SK-N-SH (cell line): ENCODE measurements at regions not wholly inside any gene's neighbourhood (a gene's known extent, or its start where the extent isn't known, plus 50 kb on each side); places are given as distances from the start of the nearest gene placed in this dataset.
"Not testable (repeated sequence)": the region's sequence is repeated elsewhere in the genome, so short reads cannot be mapped to it uniquely, and the experiment has no call there.

Experiments
- CTCF ChIA-PET: fragments of 300-600, 350-600 bp; formaldehyde crosslinking; extraction: SDS; loops from one replicate; lab custom pipeline; 2021; lab: Yijun Ruan, JAX
- POLR2A ChIA-PET: fragments of 350-600 bp; sonication (Branson Sonifier 250); formaldehyde crosslinking; extraction: SDS; loops from one replicate; lab custom pipeline; 2020; ENCODE audit warnings: antibody characterized with exemption, inconsistent platforms; lab: Yijun Ruan, JAX
- DNase-seq: peaks from one replicate; pipeline ENCODE4 v3.0.0; 2012
- H2AFZ ChIP-seq: fragments of 200-600 bp; sonication (generic); 2 replicates; pipeline ENCODE4 v1.8.1; 2016; ENCODE audit warnings: antibody characterized with exemption, mild to moderate bottlenecking, low read depth
- H3F3A ChIP-seq: fragments of 200-600 bp; sonication (generic); replicated peaks from 2 replicates; pipeline ENCODE3; 2016; ENCODE audit warnings: antibody characterized with exemption, mild to moderate bottlenecking; ENCODE audit not compliant: insufficient read depth
- H3K27ac ChIP-seq, 2 experiments: fragments of 200-500 bp in 1 of 2; fragments of 200-600 bp in 1 of 2; sonication (Bioruptor generic) in 1 of 2; sonication (generic), shearing (Covaris generic) in 1 of 2; 2 replicates each; pipeline versions ENCODE4 v1.5.1 to v1.6.1; 2014 to 2016; ENCODE audit warnings: low read depth in 2 of 2, inconsistent platforms in 1 of 2, low read length in 1 of 2, mild to moderate bottlenecking in 1 of 2, mixed read lengths in 1 of 2
- H3K27me3 ChIP-seq: fragments of 200-600 bp; sonication (generic), shearing (Covaris generic); 2 replicates; pipeline ENCODE4 v1.6.1; 2016; ENCODE audit warnings: mixed run types; ENCODE audit not compliant: insufficient read depth
- H3K36me3 ChIP-seq, 2 experiments: fragments of 200-500 bp in 1 of 2; fragments of 200-600 bp in 1 of 2; sonication (Bioruptor generic) in 1 of 2; sonication (generic) in 1 of 2; replicated peaks in 1 of 2; 2 replicates each; pipeline versions ENCODE3 to v1.5.1; 2014 to 2016; ENCODE audit warnings: low read length in 1 of 2, mild to moderate bottlenecking in 1 of 2; ENCODE audit not compliant: insufficient read depth in 2 of 2, control insufficient read depth in 1 of 2
- H3K4me1 ChIP-seq, 2 experiments: fragments of 200-500 bp in 1 of 2; fragments of 200-600 bp in 1 of 2; sonication (Bioruptor generic) in 1 of 2; sonication (generic), shearing (Covaris generic) in 1 of 2; 2 replicates each; pipeline versions ENCODE4 v1.5.1 to v1.6.1; 2014 to 2016; ENCODE audit warnings: low read depth in 1 of 2, low read length in 1 of 2, mixed run types in 1 of 2; ENCODE audit not compliant: insufficient read depth in 2 of 2, control insufficient read depth in 1 of 2
- H3K4me2 ChIP-seq: fragments of 200-600 bp; sonication (generic), shearing (Covaris generic); 2 replicates; pipeline ENCODE4 v1.6.1; 2017; ENCODE audit warnings: mixed run types
- H3K4me3 ChIP-seq, 2 experiments: fragments of 200-500 bp in 1 of 2; fragments of 200-600 bp in 1 of 2; sonication (Bioruptor generic) in 1 of 2; sonication (generic), shearing (Covaris generic) in 1 of 2; 2 replicates each; pipeline versions ENCODE4 v1.5.1 to v1.8.1; 2014 to 2016; ENCODE audit warnings: low read depth in 2 of 2, inconsistent platforms in 1 of 2, low read length in 1 of 2, mild to moderate bottlenecking in 1 of 2, mixed read lengths in 1 of 2, moderate library complexity in 1 of 2
- H3K79me2 ChIP-seq: fragments of 200-600 bp; sonication (generic); 2 replicates; pipeline ENCODE4 v1.8.1; 2017; ENCODE audit warnings: mild to moderate bottlenecking; ENCODE audit not compliant: insufficient read depth
- H3K9ac ChIP-seq: fragments of 200-600 bp; sonication (generic); 2 replicates; pipeline ENCODE4 v1.6.1; 2017; ENCODE audit warnings: mixed run types
- H3K9me2 ChIP-seq: fragments of 200-600 bp; sonication (generic); 2 replicates; pipeline ENCODE4 v1.6.1; 2017; ENCODE audit warnings: mixed run types
- H3K9me3 ChIP-seq: fragments of 200-600 bp; sonication (generic); 2 replicates; pipeline ENCODE4 v1.6.1; 2017; ENCODE audit warnings: mixed run types, mild to moderate bottlenecking, moderate library complexity
- H4K20me1 ChIP-seq: fragments of 200-600 bp; sonication (generic); 2 replicates; pipeline ENCODE4 v1.6.1; 2017; ENCODE audit warnings: mild to moderate bottlenecking, mixed run types; ENCODE audit not compliant: insufficient read depth
- CTCF ChIP-seq: fragments of 200-600 bp; sonication (generic); IDR thresholded peaks from 2 replicates; pipeline ENCODE4 v1.6.1; 2017; ENCODE audit warnings: antibody characterized with exemption, mild to moderate bottlenecking, moderate library complexity
- ELF1 ChIP-seq: IDR thresholded peaks from 2 replicates; pipeline ENCODE4 v1.4.0; 2012
- EP300 ChIP-seq, 2 experiments: IDR thresholded peaks; 2 replicates each; pipeline versions ENCODE4 v1.4.0 to v1.6.1; 2012; ENCODE audit warnings: borderline replicate concordance in 1 of 2, low read depth in 1 of 2, low read length in 1 of 2
- FOXJ3 ChIP-seq: sonication (generic); formaldehyde crosslinking; IDR thresholded peaks from 2 replicates; pipeline ENCODE4 v1.5.1; 2020; ENCODE audit warnings: mild to moderate bottlenecking, missing genetic modification reagents
- FOXM1 ChIP-seq: IDR thresholded peaks from 2 replicates; pipeline ENCODE4 v1.4.0; 2012; ENCODE audit warnings: low read depth, mild to moderate bottlenecking
- GABPA ChIP-seq: IDR thresholded peaks from 2 replicates; pipeline ENCODE4 v1.4.0; 2012; ENCODE audit warnings: low read depth, mild to moderate bottlenecking
- GATA2 ChIP-seq: sonication (generic); formaldehyde crosslinking; IDR thresholded peaks from 2 replicates; pipeline ENCODE4 v1.5.0; 2020; ENCODE audit warnings: mild to moderate bottlenecking, missing genetic modification reagents
- IRF3 ChIP-seq: fragments of 150-350 bp; IDR thresholded peaks from 2 replicates; pipeline ENCODE4 v1.6.1; 2016; ENCODE audit warnings: mild to moderate bottlenecking, low read depth, low read length
- MEF2A ChIP-seq: IDR thresholded peaks from 2 replicates; pipeline ENCODE4 v1.4.0; 2012; ENCODE audit warnings: low read depth, borderline replicate concordance
- MXI1 ChIP-seq: IDR thresholded peaks from 2 replicates; pipeline ENCODE4 v1.6.1; 2012; ENCODE audit warnings: mild to moderate bottlenecking, low read depth, low read length, improper control_type of control experiment
- NFIC ChIP-seq: IDR thresholded peaks from 2 replicates; pipeline ENCODE4 v1.4.0; 2012; ENCODE audit warnings: borderline replicate concordance
- NRF1 ChIP-seq: IDR thresholded peaks from 2 replicates; pipeline ENCODE4 v1.6.1; 2012; ENCODE audit warnings: low read depth, mild to moderate bottlenecking, low read length
- PBX3 ChIP-seq: IDR thresholded peaks from 2 replicates; pipeline ENCODE4; 2012
- RCOR1 ChIP-seq: fragments of 150-350 bp; IDR thresholded peaks from 2 replicates; pipeline ENCODE4 v1.6.1; 2017; ENCODE audit warnings: antibody characterized with exemption, low read length
- SMC3 ChIP-seq: IDR thresholded peaks from 2 replicates; pipeline ENCODE4 v1.6.1; 2012; ENCODE audit warnings: low read depth, low read length, improper control_type of control experiment
- WGBS: methylation state at CpG from one replicate; pipeline ENCODE4 v1.1.6; 2017; ENCODE audit warnings: low lambda C conversion rate; 5-methylcytosine and 5-hydroxymethylcytosine counted together
- TF ChIP-seq, protein P1 (sequence below): fragments of 150-350 bp; IDR thresholded peaks from 2 replicates; pipeline ENCODE4 v1.6.1; 2017; ENCODE audit warnings: antibody characterized with exemption, low read length, low read depth, borderline replicate concordance
- TF ChIP-seq, protein P2 (sequence below): IDR thresholded peaks from 2 replicates; pipeline ENCODE4 v1.4.0; 2012; ENCODE audit warnings: low read depth, borderline replicate concordance

DNA sequence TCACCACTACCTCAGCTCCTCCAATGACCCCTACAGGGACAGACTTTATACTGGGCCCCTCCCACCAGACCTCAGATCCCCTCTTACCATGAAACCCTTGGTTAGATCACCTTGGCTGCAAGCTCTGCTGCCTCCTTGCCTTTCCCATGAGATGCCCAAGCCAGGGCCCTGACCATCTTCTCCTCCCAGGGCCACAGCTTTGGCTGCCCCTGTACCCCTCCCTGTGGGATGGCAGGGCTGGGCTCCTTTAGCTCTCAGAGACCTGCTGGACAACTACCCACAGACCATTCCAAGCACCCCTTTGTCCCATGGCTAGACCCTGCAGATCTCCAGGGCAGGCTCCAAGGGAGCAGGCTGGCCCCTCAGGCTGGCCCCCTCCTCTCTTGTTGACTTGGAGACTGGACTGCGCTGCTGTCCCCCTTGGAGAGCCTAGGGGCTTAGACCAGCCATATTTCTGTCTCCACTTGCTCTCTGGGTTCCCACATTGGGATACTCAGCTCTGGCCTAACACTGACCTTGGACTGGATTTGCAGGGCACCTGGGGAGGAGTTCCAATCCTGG lies 1692.7 kb downstream of the TP53TG3F start:
- no peaks in the 10 kb centered on the region for H3K36me3 ChIP-seq
- TF ChIP-seq MXI1 (no peak), EP300 (IDR thresholded peaks at IDR 0.05; ENCODE audit: borderline replicate concordance in 1 of 2, low read depth in 1 of 2, low read length in 1 of 2) (no peak), GABPA (no peak), ELF1 (no peak), MEF2A (no peak), CTCF (no peak), SMC3 (no peak), PBX3 (no peak), NRF1 (no peak)
- TF ChIP-seq, protein P1, sequence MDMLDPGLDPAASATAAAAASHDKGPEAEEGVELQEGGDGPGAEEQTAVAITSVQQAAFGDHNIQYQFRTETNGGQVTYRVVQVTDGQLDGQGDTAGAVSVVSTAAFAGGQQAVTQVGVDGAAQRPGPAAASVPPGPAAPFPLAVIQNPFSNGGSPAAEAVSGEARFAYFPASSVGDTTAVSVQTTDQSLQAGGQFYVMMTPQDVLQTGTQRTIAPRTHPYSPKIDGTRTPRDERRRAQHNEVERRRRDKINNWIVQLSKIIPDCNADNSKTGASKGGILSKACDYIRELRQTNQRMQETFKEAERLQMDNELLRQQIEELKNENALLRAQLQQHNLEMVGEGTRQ, result no peak
- H3F3A ChIP-seq, result no peaks in the 10 kb centered on the region
- H3K9me2 ChIP-seq, result no peaks in the 10 kb centered on the region
- no peak overlapping the region for H3K27ac ChIP-seq
- no peak for DNase-seq
- no peak overlapping the region for H3K4me3 ChIP-seq
- H3K4me2 ChIP-seq, result no peak overlapping the region
- 10% methylated on average over 1 of the region's 1 CpG for WGBS
- H3K9me3 ChIP-seq, result no peaks in the 10 kb centered on the region
- no peaks in the 10 kb centered on the region for H3K27me3 ChIP-seq
- no peaks in the 10 kb centered on the region for H3K4me1 ChIP-seq
- no peak overlapping the region for H2AFZ ChIP-seq
- H3K79me2 ChIP-seq, result no peaks in the 10 kb centered on the region
- CTCF ChIA-PET, result no interaction called here
- no peak overlapping the region for H3K9ac ChIP-seq
- no peaks in the 10 kb centered on the region for H4K20me1 ChIP-seq
- POLR2A ChIA-PET, result no interaction called here

- Histone ChIP-seq H3K4me1 (no peaks in the 10 kb centered on the region), H2AFZ (no peak overlapping the region), H3K36me3 (no peaks in the 10 kb centered on the region), H3K4me2 (no peak overlapping the region), H3K9me2 (no peaks in the 10 kb centered on the region), H3K9me3 (no peaks in the 10 kb centered on the region), H3K4me3 (no peak overlapping the region), H3F3A (no peaks in the 10 kb centered on the region), H3K27me3 (no peaks in the 10 kb centered on the region), H4K20me1 (no peaks in the 10 kb centered on the region), H3K27ac (no peak overlapping the region), H3K9ac (no peak overlapping the region), H3K79me2 (no peaks in the 10 kb centered on the region)
- TF ChIP-seq IRF3 (no peak), GATA2 (CRISPR knock-in tag) (no peak), RCOR1 (no peak), MXI1 (no peak), NFIC (no peak), FOXM1 (no peak), FOXJ3 (no peak), PBX3 (no peak)
- TF ChIP-seq, protein P2, sequence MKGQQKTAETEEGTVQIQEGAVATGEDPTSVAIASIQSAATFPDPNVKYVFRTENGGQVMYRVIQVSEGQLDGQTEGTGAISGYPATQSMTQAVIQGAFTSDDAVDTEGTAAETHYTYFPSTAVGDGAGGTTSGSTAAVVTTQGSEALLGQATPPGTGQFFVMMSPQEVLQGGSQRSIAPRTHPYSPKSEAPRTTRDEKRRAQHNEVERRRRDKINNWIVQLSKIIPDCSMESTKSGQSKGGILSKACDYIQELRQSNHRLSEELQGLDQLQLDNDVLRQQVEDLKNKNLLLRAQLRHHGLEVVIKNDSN, result no peak
- POLR2A ChIA-PET, result no interaction called here
- DNase-seq, result no peak
- CTCF ChIA-PET, result no interaction called here
Observed at GRCh38 chr16:35154627-35155026, 1695.2 kb downstream of the TP53TG3F start.

- H3K27ac ChIP-seq, H3K36me3 ChIP-seq, H3K27me3 ChIP-seq, H3K9me3 ChIP-seq, H4K20me1 ChIP-seq, H3K9ac ChIP-seq, H3F3A ChIP-seq, POLR2A ChIA-PET, H3K79me2 ChIP-seq, H2AFZ ChIP-seq, DNase-seq, H3K4me2 ChIP-seq, H3K9me2 ChIP-seq, CTCF ChIA-PET, H3K4me1 ChIP-seq, H3K4me3 ChIP-seq: not testable (repeated sequence)
- 56% methylated on average over 7 of the region's 15 CpGs for WGBS
Observed at GRCh38 chr16:35157549-35157948, 1698.1 kb downstream of the TP53TG3F start.
